ENCODE measurements at regions not wholly inside any gene's neighbourhood (a gene's known extent, or its start where the extent isn't known, plus 50 kb on each side); places are given as distances from the start of the nearest gene placed in this dataset.

GRCh38 chr2:62447411-62447810 lies 58.6 kb downstream of the TMEM17 start:
- no peaks in the 10 kb centered on the region for H3K36me3 Mint-ChIP-seq (ENCODE audit: unreplicated experiment)
- DNase-seq (ENCODE audit: extremely low spot score, unreplicated experiment) = no peak
- H3K4me1 Mint-ChIP-seq (ENCODE audit: unreplicated experiment) = no peaks in the 10 kb centered on the region
- H3K4me3 Mint-ChIP-seq (ENCODE audit: unreplicated experiment) = no peak overlapping the region
- no peak overlapping the region for H3K27ac Mint-ChIP-seq (ENCODE audit: unreplicated experiment)
- H3K9me3 Mint-ChIP-seq (ENCODE audit: unreplicated experiment) = no peaks in the 10 kb centered on the region
- peaks cover 45% of the 10 kb centered on the region for H3K27me3 Mint-ChIP-seq (ENCODE audit: unreplicated experiment)
- no peak for TF ChIP-seq CTCF (IDR thresholded peaks at IDR 0.05)

- TF ChIP-seq CTCF (IDR thresholded peaks at IDR 0.05) = no peak
- DNase-seq (ENCODE audit: extremely low spot score, unreplicated experiment) = no peak
- Mint-ChIP-seq H3K27ac (ENCODE audit: unreplicated experiment) (no peak overlapping the region), H3K27me3 (ENCODE audit: unreplicated experiment) (peaks cover 53% of the 10 kb centered on the region), H3K4me1 (ENCODE audit: unreplicated experiment) (no peaks in the 10 kb centered on the region), H3K9me3 (ENCODE audit: unreplicated experiment) (no peaks in the 10 kb centered on the region), H3K36me3 (ENCODE audit: unreplicated experiment) (no peaks in the 10 kb centered on the region), H3K4me3 (ENCODE audit: unreplicated experiment) (no peak overlapping the region)
Measured at GRCh38 chr2:62446491-62446890, 59.5 kb downstream of the TMEM17 start.

- TF ChIP-seq CTCF (IDR thresholded peaks at IDR 0.05) = no peak
- Mint-ChIP-seq H3K36me3 (ENCODE audit: unreplicated experiment) (no peaks in the 10 kb centered on the region), H3K4me1 (ENCODE audit: unreplicated experiment) (no peaks in the 10 kb centered on the region), H3K27ac (ENCODE audit: unreplicated experiment) (no peak overlapping the region), H3K4me3 (ENCODE audit: unreplicated experiment) (no peak overlapping the region), H3K27me3 (ENCODE audit: unreplicated experiment) (peaks cover 66% of the 10 kb centered on the region), H3K9me3 (ENCODE audit: unreplicated experiment) (no peaks in the 10 kb centered on the region)
- no peak for DNase-seq (ENCODE audit: extremely low spot score, unreplicated experiment)
Measured at GRCh38 chr2:62443886-62444285, 62.1 kb downstream of the TMEM17 start.

GRCh38 chr2:62443471-62443870 lies 62.5 kb downstream of the TMEM17 start:
- H3K9me3 Mint-ChIP-seq (ENCODE audit: unreplicated experiment) = no peaks in the 10 kb centered on the region
- peaks cover 66% of the 10 kb centered on the region for H3K27me3 Mint-ChIP-seq (ENCODE audit: unreplicated experiment)
- H3K36me3 Mint-ChIP-seq (ENCODE audit: unreplicated experiment) = no peaks in the 10 kb centered on the region
- no peak for TF ChIP-seq CTCF (IDR thresholded peaks at IDR 0.05)
- H3K27ac Mint-ChIP-seq (ENCODE audit: unreplicated experiment) = no peak overlapping the region
- no peaks in the 10 kb centered on the region for H3K4me1 Mint-ChIP-seq (ENCODE audit: unreplicated experiment)
- no peak overlapping the region for H3K4me3 Mint-ChIP-seq (ENCODE audit: unreplicated experiment)
- no peak for DNase-seq (ENCODE audit: extremely low spot score, unreplicated experiment)

- H3K27ac Mint-ChIP-seq (ENCODE audit: unreplicated experiment) = no peak overlapping the region
Measured at GRCh38 chr2:62441824-62442223, 64.2 kb downstream of the TMEM17 start.

More at GRCh38 chr2:62441824-62442223, 64.2 kb downstream of the TMEM17 start:
- H3K4me3 Mint-ChIP-seq (ENCODE audit: unreplicated experiment) = no peak overlapping the region
- no peaks in the 10 kb centered on the region for H3K9me3 Mint-ChIP-seq (ENCODE audit: unreplicated experiment)
- no peaks in the 10 kb centered on the region for H3K36me3 Mint-ChIP-seq (ENCODE audit: unreplicated experiment)
- DNase-seq (ENCODE audit: extremely low spot score, unreplicated experiment) = no peak
- peaks cover 64% of the 10 kb centered on the region for H3K27me3 Mint-ChIP-seq (ENCODE audit: unreplicated experiment)
- no peaks in the 10 kb centered on the region for H3K4me1 Mint-ChIP-seq (ENCODE audit: unreplicated experiment)
- no peak for TF ChIP-seq CTCF (IDR thresholded peaks at IDR 0.05)
